ENCODE measurements at regions not wholly inside any gene's neighbourhood (a gene's known extent, or its start where the extent isn't known, plus 50 kb on each side); places are given as distances from the start of the nearest gene placed in this dataset.

DNA sequence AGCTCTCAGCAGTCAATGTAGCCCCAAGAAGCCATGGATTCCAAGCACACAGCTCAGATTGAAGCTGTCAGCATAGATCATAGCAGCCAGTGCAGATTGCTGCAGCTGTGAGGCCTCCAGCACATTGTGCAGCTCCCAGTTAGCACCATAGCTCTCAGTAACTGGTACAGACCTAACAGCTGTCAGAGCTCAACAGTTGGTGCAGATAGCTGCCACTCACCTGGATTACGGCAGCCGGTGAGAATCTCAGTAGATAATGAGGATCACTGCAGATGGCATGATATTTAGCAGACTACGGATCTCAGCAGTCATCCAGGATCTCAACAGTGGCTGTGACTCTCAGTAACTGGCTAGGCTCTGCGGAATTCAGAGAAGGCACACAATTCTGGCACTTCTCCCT is 500.4 kb downstream of the TUSC1 start:
- H3K4me1 ChIP-seq (ENCODE audit: insufficient read depth, low read length), result no peaks in the 10 kb centered on the region

DNA sequence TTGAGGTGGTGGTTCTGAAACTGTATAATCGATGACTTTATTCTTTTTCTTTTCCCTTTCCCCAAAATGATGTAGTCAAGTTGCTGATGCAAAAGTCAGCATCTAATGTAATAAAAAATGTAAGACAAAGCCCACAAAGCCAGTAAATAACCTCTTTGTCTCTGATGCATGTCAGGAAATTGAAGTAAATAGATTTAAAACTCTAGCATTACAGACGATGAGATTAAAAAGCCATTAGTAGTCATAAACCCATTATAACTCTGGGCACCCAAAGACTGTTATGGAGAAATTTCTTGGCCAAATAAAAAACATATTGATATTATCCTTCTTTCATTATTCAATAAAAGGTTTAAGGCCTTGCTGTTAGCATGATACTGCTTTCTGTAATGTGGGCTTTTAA is 548.7 kb downstream of the TUSC1 start:
- no peaks in the 10 kb centered on the region for H3K9me3 ChIP-seq (ENCODE audit: low read length)
- H3K4me3 ChIP-seq (ENCODE audit: low read length), result no peak overlapping the region
- H3K9ac ChIP-seq (ENCODE audit: low read length), result no peak overlapping the region
- H3K79me2 ChIP-seq (ENCODE audit: low read length), result no peaks in the 10 kb centered on the region
- H3K36me3 ChIP-seq (ENCODE audit: low read depth, low read length), result no peaks in the 10 kb centered on the region
- no peaks in the 10 kb centered on the region for H3K27me3 ChIP-seq (ENCODE audit: low read length)
- intact Hi-C loops (cut with micrococcal nuclease), result no loop called here
- BruUV-seq (replicated peaks), result no TSS peak
- H3K4me2 ChIP-seq (ENCODE audit: low read length), result no peak overlapping the region
- ChIA-PET POLR2A (ENCODE audit: unreplicated experiment) (no interaction called here), CTCF (no interaction called here)
- H4K20me1 ChIP-seq (ENCODE audit: low read length), result no peaks in the 10 kb centered on the region
- no peaks in the 10 kb centered on the region for H3K4me1 ChIP-seq (ENCODE audit: insufficient read depth, low read length)
- H3K27ac ChIP-seq (ENCODE audit: low read length), result no peak overlapping the region
- H3F3A ChIP-seq (ENCODE audit: low read length, unreplicated experiment), result no peaks in the 10 kb centered on the region
- DNase-seq, result no peak
- H3K9me2 ChIP-seq (replicated peaks; ENCODE audit: low read length), result no peaks in the 10 kb centered on the region
- no peak overlapping the region for H2AFZ ChIP-seq (ENCODE audit: low read length)
- no peak for TF ChIP-seq EZH2phosphoT487 (IDR thresholded peaks at IDR 0.05; ENCODE audit: borderline replicate concordance, low read length)
- TF ChIP-seq, protein P1, sequence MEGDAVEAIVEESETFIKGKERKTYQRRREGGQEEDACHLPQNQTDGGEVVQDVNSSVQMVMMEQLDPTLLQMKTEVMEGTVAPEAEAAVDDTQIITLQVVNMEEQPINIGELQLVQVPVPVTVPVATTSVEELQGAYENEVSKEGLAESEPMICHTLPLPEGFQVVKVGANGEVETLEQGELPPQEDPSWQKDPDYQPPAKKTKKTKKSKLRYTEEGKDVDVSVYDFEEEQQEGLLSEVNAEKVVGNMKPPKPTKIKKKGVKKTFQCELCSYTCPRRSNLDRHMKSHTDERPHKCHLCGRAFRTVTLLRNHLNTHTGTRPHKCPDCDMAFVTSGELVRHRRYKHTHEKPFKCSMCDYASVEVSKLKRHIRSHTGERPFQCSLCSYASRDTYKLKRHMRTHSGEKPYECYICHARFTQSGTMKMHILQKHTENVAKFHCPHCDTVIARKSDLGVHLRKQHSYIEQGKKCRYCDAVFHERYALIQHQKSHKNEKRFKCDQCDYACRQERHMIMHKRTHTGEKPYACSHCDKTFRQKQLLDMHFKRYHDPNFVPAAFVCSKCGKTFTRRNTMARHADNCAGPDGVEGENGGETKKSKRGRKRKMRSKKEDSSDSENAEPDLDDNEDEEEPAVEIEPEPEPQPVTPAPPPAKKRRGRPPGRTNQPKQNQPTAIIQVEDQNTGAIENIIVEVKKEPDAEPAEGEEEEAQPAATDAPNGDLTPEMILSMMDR (conservative IDR thresholded peaks at IDR 0.05; ENCODE audit: low read depth, low read length), result no peak
- TF ChIP-seq EZH2 (IDR thresholded peaks at IDR 0.05; ENCODE audit: low read length, unreplicated experiment), result no peak
- ATAC-seq, result no peak

More for the DNA sequence above, 500.4 kb downstream of the TUSC1 start:
- DNase-seq (no peak), ATAC-seq (no peak)
- no peaks in the 10 kb centered on the region for H3K36me3 ChIP-seq (ENCODE audit: low read depth, low read length)
- no peaks in the 10 kb centered on the region for H3K79me2 ChIP-seq (ENCODE audit: low read length)
- intact Hi-C loops (cut with micrococcal nuclease), result no loop called here
- H3K9me2 ChIP-seq (replicated peaks; ENCODE audit: low read length), result no peaks in the 10 kb centered on the region
- no peak overlapping the region for H2AFZ ChIP-seq (ENCODE audit: low read length)
- TF ChIP-seq EZH2 (IDR thresholded peaks at IDR 0.05; ENCODE audit: low read length, unreplicated experiment) (no peak), EZH2phosphoT487 (IDR thresholded peaks at IDR 0.05; ENCODE audit: borderline replicate concordance, low read length) (no peak)
- TF ChIP-seq, protein P1 (conservative IDR thresholded peaks at IDR 0.05; ENCODE audit: low read depth, low read length), result no peak
- 0 out of 2 replicates have a peak, but pooled peaks cover 6% of the 10 kb centered on the region for H3K9me3 ChIP-seq (ENCODE audit: low read length)
- no TSS peak for BruUV-seq (replicated peaks)
- ChIA-PET CTCF (no interaction called here), POLR2A (ENCODE audit: unreplicated experiment) (no interaction called here)
- no peak overlapping the region for H3K27ac ChIP-seq (ENCODE audit: low read length)
- no peaks in the 10 kb centered on the region for H3F3A ChIP-seq (ENCODE audit: low read length, unreplicated experiment)
- H3K9ac ChIP-seq (ENCODE audit: low read length), result no peak overlapping the region
- no peak overlapping the region for H3K4me3 ChIP-seq (ENCODE audit: low read length)
- no peaks in the 10 kb centered on the region for H4K20me1 ChIP-seq (ENCODE audit: low read length)
- H3K27me3 ChIP-seq (ENCODE audit: low read length), result no peaks in the 10 kb centered on the region
- H3K4me2 ChIP-seq (ENCODE audit: low read length), result no peak overlapping the region

DNA sequence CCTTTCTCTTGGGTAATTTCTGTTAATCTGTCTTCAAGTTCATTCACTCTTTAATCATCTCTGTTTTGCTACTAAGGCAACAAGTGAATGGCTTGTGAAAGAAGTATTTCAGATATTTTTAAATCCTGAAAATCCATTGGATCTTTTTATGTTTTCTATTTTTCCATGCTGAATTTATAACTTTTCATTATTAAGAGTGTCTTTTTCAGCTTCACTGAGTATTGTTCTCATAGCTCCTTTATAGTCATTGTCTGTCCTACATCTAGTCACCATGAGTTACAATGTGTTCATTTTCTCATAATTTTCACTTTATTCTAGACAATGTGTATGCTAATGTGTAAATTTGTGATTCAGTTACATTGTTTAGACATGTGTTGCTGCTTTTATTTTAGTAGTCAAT is 556.4 kb downstream of the TUSC1 start:
- no peaks in the 10 kb centered on the region for H3K9me2 ChIP-seq (replicated peaks; ENCODE audit: low read length)
- ChIA-PET POLR2A (ENCODE audit: unreplicated experiment) (no interaction called here), CTCF (no interaction called here)
- intact Hi-C loops (cut with micrococcal nuclease), result no loop called here
- ATAC-seq (no peak), DNase-seq (no peak)
- H2AFZ ChIP-seq (ENCODE audit: low read length), result no peak overlapping the region
- H3K27ac ChIP-seq (ENCODE audit: low read length), result no peak overlapping the region
- no TSS peak for BruUV-seq (replicated peaks)
- TF ChIP-seq EZH2 (IDR thresholded peaks at IDR 0.05; ENCODE audit: low read length, unreplicated experiment), result no peak
- TF ChIP-seq, protein P1 (conservative IDR thresholded peaks at IDR 0.05; ENCODE audit: low read depth, low read length), result no peak
- TF ChIP-seq EZH2phosphoT487 (IDR thresholded peaks at IDR 0.05; ENCODE audit: borderline replicate concordance, low read length), result no peak
- no peaks in the 10 kb centered on the region for H3F3A ChIP-seq (ENCODE audit: low read length, unreplicated experiment)
- H3K9me3 ChIP-seq (ENCODE audit: low read length), result no peaks in the 10 kb centered on the region
- H3K36me3 ChIP-seq (ENCODE audit: low read depth, low read length), result no peaks in the 10 kb centered on the region
- no peaks in the 10 kb centered on the region for H3K27me3 ChIP-seq (ENCODE audit: low read length)
- H3K4me3 ChIP-seq (ENCODE audit: low read length), result no peak overlapping the region
- no peaks in the 10 kb centered on the region for H3K4me1 ChIP-seq (ENCODE audit: insufficient read depth, low read length)
- H4K20me1 ChIP-seq (ENCODE audit: low read length), result no peaks in the 10 kb centered on the region
- H3K4me2 ChIP-seq (ENCODE audit: low read length), result no peak overlapping the region
- no peak overlapping the region for H3K9ac ChIP-seq (ENCODE audit: low read length)
- no peaks in the 10 kb centered on the region for H3K79me2 ChIP-seq (ENCODE audit: low read length)

All from PC-3 (cell line).